Hepatocyte (in vitro differentiated cells): ENCODE measurements at regions not wholly inside any gene's neighbourhood (a gene's known extent, or its start where the extent isn't known, plus 50 kb on each side); places are given as distances from the start of the nearest gene placed in this dataset.
"Not testable (repeated sequence)": the region's sequence is repeated elsewhere in the genome, so short reads cannot be mapped to it uniquely, and the experiment has no call there.

Experiments
- CTCF ChIP-seq: fragments of 200-600 bp; sonication (generic); IDR thresholded peaks from 2 replicates; pipeline ENCODE4 v1.5.1; 2016; ENCODE audit warnings: antibody characterized with exemption, mild to moderate bottlenecking; ENCODE audit not compliant: poor library complexity
- EZH2 ChIP-seq: fragments of 200-600 bp; sonication (generic); IDR thresholded peaks from 2 replicates; pipeline ENCODE4 v1.6.1; 2016; ENCODE audit warnings: antibody characterized with exemption, mild to moderate bottlenecking, borderline replicate concordance

- TF ChIP-seq CTCF, EZH2: not testable (repeated sequence)
Measured at GRCh38 chr14:106329243-106329642, 802.9 kb downstream of the TMEM121 start.
